VCaP (cell line): ENCODE measurements at regions not wholly inside any gene's neighbourhood (a gene's known extent, or its start where the extent isn't known, plus 50 kb on each side); places are given as distances from the start of the nearest gene placed in this dataset.

ENCODE experiments used
- H3K27ac ChIP-seq: fragments of 450-650 bp; 2 replicates; pipeline ENCODE4 v1.5.1; 2017
- CTCF ChIP-seq: fragments of 450-650 bp; conservative IDR thresholded peaks from 2 replicates; pipeline ENCODE4 v1.5.1; 2017; ENCODE audit warnings: mild to moderate bottlenecking, moderate library complexity

GRCh38 chr5:98121036-98121936 is 652.2 kb upstream of the RGMB start:
- no peak overlapping the region for H3K27ac ChIP-seq
- TF ChIP-seq CTCF = no peak

GRCh38 chr5:98128271-98128670 is 645.2 kb upstream of the RGMB start:
- no peak overlapping the region for H3K27ac ChIP-seq
- TF ChIP-seq CTCF = no peak

- TF ChIP-seq CTCF = no peak
- no peak overlapping the region for H3K27ac ChIP-seq
These were observed 644.6 kb upstream of the RGMB start for GRCh38 chr5:98128846-98129245.

GRCh38 chr5:98130261-98131035 is 643.0 kb upstream of the RGMB start:
- no peak overlapping the region for H3K27ac ChIP-seq
- TF ChIP-seq CTCF = no peak

GRCh38 chr5:98144116-98144515 is 629.3 kb upstream of the RGMB start:
- no peak overlapping the region for H3K27ac ChIP-seq
- no peak for TF ChIP-seq CTCF

DNA sequence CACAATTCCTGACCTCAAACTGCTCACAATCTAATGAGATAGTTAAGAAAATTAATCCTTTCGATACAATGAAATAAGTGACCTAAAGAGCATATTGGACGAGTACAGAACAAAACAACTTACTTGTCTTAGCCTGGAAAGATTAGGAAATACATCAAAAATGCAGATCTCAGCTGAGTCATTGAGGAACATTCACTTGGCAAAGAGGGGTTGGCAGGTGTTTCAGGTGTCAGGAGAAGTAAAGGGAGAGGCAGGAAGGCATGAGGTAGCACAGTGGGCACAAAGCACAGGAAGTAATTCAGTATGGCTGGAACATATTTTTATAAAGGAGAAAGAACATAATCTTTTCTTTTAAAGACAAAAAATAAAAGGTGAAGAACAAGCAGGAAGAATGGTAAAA is 628.8 kb upstream of the RGMB start:
- no peak for TF ChIP-seq CTCF
- H3K27ac ChIP-seq = no peak overlapping the region

GRCh38 chr5:98157368-98157767 is 616.1 kb upstream of the RGMB start:
- TF ChIP-seq CTCF = no peak
- H3K27ac ChIP-seq = no peak overlapping the region
